GM12891 (cell line): ENCODE measurements at regions not wholly inside any gene's neighbourhood (a gene's known extent, or its start where the extent isn't known, plus 50 kb on each side); places are given as distances from the start of the nearest gene placed in this dataset.

Experiments
- PAX5 ChIP-seq: IDR thresholded peaks from 2 replicates; pipeline ENCODE4 v1.6.1; 2011; ENCODE audit warnings: low read length, moderate library complexity, mild to moderate bottlenecking; ENCODE audit not compliant: insufficient read depth, severe bottlenecking
- POLR2A ChIP-seq: IDR thresholded peaks from 2 replicates; pipeline ENCODE4 v1.6.1; 2011; ENCODE audit warnings: low read depth, low read length, control low read depth
- POLR2AphosphoS5 ChIP-seq: IDR thresholded peaks from 2 replicates; pipeline ENCODE4 v1.6.1; 2011; ENCODE audit warnings: low read depth, low read length, control low read depth

GRCh38 chr3:18870642-18871041, 277.7 kb upstream of the KCNH8 start:
- TF ChIP-seq POLR2AphosphoS5 (no peak), POLR2A (no peak), PAX5 (no peak)
